Endothelial cell of umbilical vein (primary cell): ENCODE measurements at regions not wholly inside any gene's neighbourhood (a gene's known extent, or its start where the extent isn't known, plus 50 kb on each side); places are given as distances from the start of the nearest gene placed in this dataset.

Experiments
- BruUV-seq: library from RNA; stranded (reverse); fragments of 400-500 nt; replicated peaks from 2 replicates; lab custom pipeline; 2021; lab: Mats Ljungman, UMichigan
- CTCF ChIA-PET: fragments of 300-600, 350-600 bp; sonication (Branson Sonifier 250); formaldehyde crosslinking; loops from one replicate; lab custom pipeline; 2021; ENCODE audit warnings: antibody characterized with exemption, inconsistent platforms; lab: Charles Lee
- POLR2A ChIA-PET: fragments of 300-600, 350-600 bp; sonication (Branson Sonifier 250); formaldehyde crosslinking; loops from one replicate; lab custom pipeline; 2021; ENCODE audit warnings: antibody characterized with exemption, inconsistent platforms; lab: Charles Lee
- DNase-seq: peaks from one replicate; pipeline ENCODE4 v3.0.0-alpha.2; 2011; ENCODE audit warnings: low read depth, low spot score
- FAIRE-seq: peaks from 2 replicates; lab custom pipeline; 2011; peaks lifted over from hg19 to GRCh38; lab: Jason Lieb, UNC
- H2AFZ ChIP-seq: 2 replicates; pipeline ENCODE4 v1.6.0; 2012; ENCODE audit warnings: low read depth, low read length, control low read depth, inconsistent platforms
- H3K27ac ChIP-seq: 2 replicates; pipeline ENCODE4 v1.5.1; 2011; ENCODE audit warnings: low read depth, mild to moderate bottlenecking, control low read depth, low read length, moderate library complexity; ENCODE audit not compliant: insufficient read depth
- H3K27me3 ChIP-seq, 2 experiments: 2 replicates each; pipeline versions ENCODE4 v1.6.0 to v1.6.1; 2011; ENCODE audit warnings: low read length in 2 of 2, mixed read lengths in 1 of 2; ENCODE audit not compliant: control insufficient read depth in 2 of 2, insufficient read depth in 2 of 2
- H3K36me3 ChIP-seq, 2 experiments: 2 replicates in 1 of 2; 3 replicates in 1 of 2; pipeline ENCODE4 v1.5.1; 2011; ENCODE audit warnings: low read length in 2 of 2, mild to moderate bottlenecking in 1 of 2, moderate library complexity in 1 of 2; ENCODE audit not compliant: control insufficient read depth in 2 of 2, insufficient read depth in 2 of 2; ENCODE audit errors: extremely low read depth in 1 of 2
- H3K4me1 ChIP-seq: 3 replicates; pipeline ENCODE4 v1.5.1; 2011; ENCODE audit warnings: mild to moderate bottlenecking, low read length; ENCODE audit not compliant: control insufficient read depth, insufficient read depth; ENCODE audit errors: extremely low read depth
- H3K4me2 ChIP-seq: 2 replicates; pipeline ENCODE4 v1.6.1; 2011; ENCODE audit warnings: low read length, control low read depth, mixed read lengths; ENCODE audit not compliant: insufficient read depth
- H3K4me3 ChIP-seq, 3 experiments: fragments of 200-600 bp in 1 of 3; sonication (generic), shearing (Covaris generic) in 1 of 3; replicated peaks in 1 of 3; 2 replicates each; pipeline ENCODE4 v1.5.1; 2011 to 2016; ENCODE audit warnings: control low read depth in 3 of 3, low read length in 3 of 3, mild to moderate bottlenecking in 2 of 3, inconsistent platforms in 1 of 3, low read depth in 1 of 3, moderate library complexity in 1 of 3; ENCODE audit not compliant: insufficient read depth in 1 of 3
- H3K79me2 ChIP-seq: 2 replicates; pipeline ENCODE4 v1.6.0; 2012; ENCODE audit warnings: low read length, inconsistent platforms; ENCODE audit not compliant: control insufficient read depth, insufficient read depth
- H3K9ac ChIP-seq: replicated peaks from 2 replicates; pipeline ENCODE3; 2011; ENCODE audit warnings: low read length, control low read depth; ENCODE audit not compliant: insufficient read depth; ENCODE audit errors: extremely low read depth
- H3K9me1 ChIP-seq: replicated peaks from 3 replicates; pipeline ENCODE4 v1.6.0; 2011; ENCODE audit warnings: mild to moderate bottlenecking, low read length; ENCODE audit not compliant: control insufficient read depth, insufficient read depth; ENCODE audit errors: extremely low read depth
- H3K9me3 ChIP-seq: replicated peaks from 2 replicates; pipeline ENCODE4 v1.5.1; 2012; ENCODE audit warnings: low read length, inconsistent platforms; ENCODE audit not compliant: control insufficient read depth, insufficient read depth
- H4K20me1 ChIP-seq: replicated peaks from 2 replicates; pipeline ENCODE3; 2011; ENCODE audit warnings: mild to moderate bottlenecking, low read length; ENCODE audit not compliant: control insufficient read depth, insufficient read depth; ENCODE audit errors: extremely low read depth
- EZH2 ChIP-seq: IDR thresholded peaks from 2 replicates; pipeline ENCODE4 v1.6.1; 2012; ENCODE audit warnings: borderline replicate concordance, low read depth, mild to moderate bottlenecking, moderate library complexity, low read length, inconsistent platforms; ENCODE audit not compliant: severe bottlenecking
- FOS ChIP-seq: IDR thresholded peaks from 2 replicates; pipeline ENCODE4 v1.6.1; 2011; ENCODE audit warnings: mild to moderate bottlenecking, low read length, moderate library complexity, borderline replicate concordance; ENCODE audit not compliant: insufficient read depth
- GATA2 ChIP-seq: IDR thresholded peaks from 2 replicates; pipeline ENCODE4 v1.7.0; 2011; ENCODE audit warnings: low read depth, mild to moderate bottlenecking, moderate library complexity, mixed read lengths, low read length; ENCODE audit not compliant: insufficient read length, insufficient read depth
- JUN ChIP-seq: IDR thresholded peaks from 2 replicates; pipeline ENCODE4 v1.6.1; 2011; ENCODE audit warnings: borderline replicate concordance, low read depth; ENCODE audit not compliant: insufficient read length, insufficient read depth
- MYC ChIP-seq: IDR thresholded peaks from one replicate; pipeline ENCODE4 v1.6.1; 2011; ENCODE audit warnings: mild to moderate bottlenecking, low read depth, low read length
- POLR2A ChIP-seq: IDR thresholded peaks from 2 replicates; pipeline ENCODE4 v1.6.1; 2012; ENCODE audit warnings: low read depth, mild to moderate bottlenecking, control low read depth, low read length
- POLR2AphosphoS5 ChIP-seq: IDR thresholded peaks from 2 replicates; pipeline ENCODE4 v1.6.1; 2012; ENCODE audit warnings: low read depth, mild to moderate bottlenecking, control low read depth, low read length, moderate library complexity; ENCODE audit not compliant: insufficient read depth
- dilution Hi-C: fragments of 300-500 bp; cut with MboI; formaldehyde crosslinking; loops from one replicate; pipeline ENCODE4 v1.15.0; 2019; ENCODE audit warnings: low sequenced_read_pairs; ENCODE audit not compliant: extremely low pct_ligation_motif_present
- intact Hi-C: fragments of 100-400 bp; cut with micrococcal nuclease; formaldehyde crosslinking; loops from one replicate; pipeline ENCODE4 v1.10.0; 2022
- TF ChIP-seq, protein P1 (sequence below): IDR thresholded peaks from 2 replicates; pipeline ENCODE4 v1.6.1; 2011; ENCODE audit not compliant: insufficient read depth, insufficient read length
- TF ChIP-seq, protein P2 (sequence below), 2 donors: IDR thresholded peaks; 1 replicate in 1 of 2; 2 replicates in 1 of 2; pipeline ENCODE4 v1.5.1; 2011; ENCODE audit warnings: low read length in 2 of 2, mild to moderate bottlenecking in 2 of 2, moderate library complexity in 2 of 2, control low read depth in 1 of 2, inconsistent platforms in 1 of 2, low read depth in 1 of 2; ENCODE audit not compliant: insufficient read depth in 1 of 2; ENCODE audit errors: extremely low read depth in 1 of 2

- Histone ChIP-seq H3K4me2 (no peak overlapping the region), H2AFZ (no peak overlapping the region), H3K36me3 (no peaks in the 10 kb centered on the region), H4K20me1 (no peaks in the 10 kb centered on the region), H3K9me1 (no peaks in the 10 kb centered on the region), H3K79me2 (no peaks in the 10 kb centered on the region), H3K27me3 (peaks cover 0 to 5% of the 10 kb centered on the region in 2 experiments), H3K27ac (no peak overlapping the region), H3K4me3 (no peak overlapping the region), H3K9me3 (no peaks in the 10 kb centered on the region), H3K4me1 (no peaks in the 10 kb centered on the region), H3K9ac (no peak overlapping the region)
- ChIA-PET CTCF (no interaction called here), POLR2A (no interaction called here)
- intact Hi-C loops (no loop called here), dilution Hi-C loops (no loop called here)
- no peak for DNase-seq
- no peak for FAIRE-seq
- BruUV-seq: no TSS peak
- TF ChIP-seq, protein P1, sequence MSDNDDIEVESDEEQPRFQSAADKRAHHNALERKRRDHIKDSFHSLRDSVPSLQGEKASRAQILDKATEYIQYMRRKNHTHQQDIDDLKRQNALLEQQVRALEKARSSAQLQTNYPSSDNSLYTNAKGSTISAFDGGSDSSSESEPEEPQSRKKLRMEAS: no peak
These were observed 258.4 kb upstream of the AGTR1 start for GRCh38 chr3:148439254-148439822.

DNA sequence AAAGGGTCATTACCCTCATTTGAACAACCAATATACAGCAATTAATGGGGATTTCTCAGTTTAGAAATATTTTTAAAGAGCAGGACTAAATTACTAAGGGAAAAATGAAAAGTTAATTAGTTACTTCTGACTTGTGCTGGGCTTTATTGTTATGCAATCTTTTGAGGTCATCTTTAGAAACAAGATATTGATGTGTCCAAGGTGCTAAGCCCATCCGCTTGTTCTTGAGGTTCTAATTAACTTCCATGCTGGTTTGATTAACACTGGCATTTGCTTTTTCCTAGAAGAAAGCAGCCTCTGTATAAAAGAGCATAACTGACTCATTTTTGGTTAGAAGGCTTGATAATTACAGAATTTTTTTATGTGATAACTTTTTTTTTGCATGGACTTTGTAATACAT is 256.5 kb upstream of the AGTR1 start:
- Histone ChIP-seq H4K20me1 (no peaks in the 10 kb centered on the region), H3K27ac (no peak overlapping the region), H3K9me3 (no peaks in the 10 kb centered on the region), H3K4me2 (no peak overlapping the region), H3K36me3 (no peaks in the 10 kb centered on the region), H2AFZ (no peak overlapping the region), H3K9ac (no peak overlapping the region), H3K4me3 (no peak overlapping the region), H3K79me2 (no peaks in the 10 kb centered on the region), H3K27me3 (peaks cover 0 to 5% of the 10 kb centered on the region in 2 experiments), H3K4me1 (no peaks in the 10 kb centered on the region), H3K9me1 (no peaks in the 10 kb centered on the region)
- ChIA-PET POLR2A (no interaction called here), CTCF (no interaction called here)
- dilution Hi-C loops: no loop called here
- TF ChIP-seq FOS (no peak), EZH2 (no peak), POLR2A (no peak), GATA2 (no peak), MYC (no peak), POLR2AphosphoS5 (no peak), JUN (no peak)
- TF ChIP-seq, protein P1: no peak
- TF ChIP-seq, protein P2, sequence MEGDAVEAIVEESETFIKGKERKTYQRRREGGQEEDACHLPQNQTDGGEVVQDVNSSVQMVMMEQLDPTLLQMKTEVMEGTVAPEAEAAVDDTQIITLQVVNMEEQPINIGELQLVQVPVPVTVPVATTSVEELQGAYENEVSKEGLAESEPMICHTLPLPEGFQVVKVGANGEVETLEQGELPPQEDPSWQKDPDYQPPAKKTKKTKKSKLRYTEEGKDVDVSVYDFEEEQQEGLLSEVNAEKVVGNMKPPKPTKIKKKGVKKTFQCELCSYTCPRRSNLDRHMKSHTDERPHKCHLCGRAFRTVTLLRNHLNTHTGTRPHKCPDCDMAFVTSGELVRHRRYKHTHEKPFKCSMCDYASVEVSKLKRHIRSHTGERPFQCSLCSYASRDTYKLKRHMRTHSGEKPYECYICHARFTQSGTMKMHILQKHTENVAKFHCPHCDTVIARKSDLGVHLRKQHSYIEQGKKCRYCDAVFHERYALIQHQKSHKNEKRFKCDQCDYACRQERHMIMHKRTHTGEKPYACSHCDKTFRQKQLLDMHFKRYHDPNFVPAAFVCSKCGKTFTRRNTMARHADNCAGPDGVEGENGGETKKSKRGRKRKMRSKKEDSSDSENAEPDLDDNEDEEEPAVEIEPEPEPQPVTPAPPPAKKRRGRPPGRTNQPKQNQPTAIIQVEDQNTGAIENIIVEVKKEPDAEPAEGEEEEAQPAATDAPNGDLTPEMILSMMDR (IDR thresholded peaks at IDR 0.05; ENCODE audit: extremely low read depth in 1 of 2, insufficient read depth in 1 of 2, low read depth in 1 of 2, low read length in 2 of 2): no peak
- DNase-seq (no peak), FAIRE-seq (no peak)
- BruUV-seq: no TSS peak
- intact Hi-C loops: no loop called here
